ENCODE measurements at regions not wholly inside any gene's neighbourhood (a gene's known extent, or its start where the extent isn't known, plus 50 kb on each side); places are given as distances from the start of the nearest gene placed in this dataset.

GRCh38 chr10:6938384-6938783 lies 358.3 kb upstream of the PRKCQ start:
- Histone ChIP-seq H3K9me3 (replicated peaks; ENCODE audit: control insufficient read depth, insufficient read depth, low read length) (no peaks in the 10 kb centered on the region), H3K36me3 (ENCODE audit: control insufficient read depth in 2 of 2, extremely low read depth in 1 of 2, insufficient read depth in 2 of 2, low read length in 2 of 2) (no peaks in the 10 kb centered on the region), H3K4me2 (ENCODE audit: insufficient read depth, low read length) (no peak overlapping the region), H3K9me1 (replicated peaks; ENCODE audit: control insufficient read depth, extremely low read depth, insufficient read depth, low read length) (no peaks in the 10 kb centered on the region), H4K20me1 (replicated peaks; ENCODE audit: control insufficient read depth, extremely low read depth, insufficient read depth, low read length) (no peaks in the 10 kb centered on the region), H3K79me2 (ENCODE audit: control insufficient read depth, insufficient read depth, low read length) (no peaks in the 10 kb centered on the region), H3K4me3 (replicated peaks in 1 of 3; ENCODE audit: insufficient read depth in 1 of 3, low read depth in 1 of 3, low read length in 3 of 3) (no peak overlapping the region), H2AFZ (ENCODE audit: low read depth, low read length) (no peak overlapping the region), H3K9ac (replicated peaks; ENCODE audit: extremely low read depth, insufficient read depth, low read length) (no peak overlapping the region), H3K27me3 (ENCODE audit: control insufficient read depth in 2 of 2, insufficient read depth in 2 of 2, low read length in 2 of 2) (no peaks in the 10 kb centered on the region), H3K27ac (ENCODE audit: insufficient read depth, low read depth, low read length) (no peak overlapping the region), H3K4me1 (ENCODE audit: control insufficient read depth, extremely low read depth, insufficient read depth, low read length) (no peaks in the 10 kb centered on the region)
- FAIRE-seq (no peak), DNase-seq (ENCODE audit: low read depth, low spot score) (no peak)
- TF ChIP-seq POLR2AphosphoS5 (IDR thresholded peaks at IDR 0.05; ENCODE audit: insufficient read depth, low read depth, low read length) (no peak), GATA2 (IDR thresholded peaks at IDR 0.05; ENCODE audit: insufficient read depth, insufficient read length, low read depth, low read length) (no peak), CTCF (IDR thresholded peaks at IDR 0.05; ENCODE audit: extremely low read depth in 1 of 2, insufficient read depth in 1 of 2, low read depth in 1 of 2, low read length in 2 of 2) (no peak), MAX (IDR thresholded peaks at IDR 0.05; ENCODE audit: insufficient read depth, insufficient read length) (no peak)
- dilution Hi-C loops (cut with MboI; ENCODE audit: extremely low pct_ligation_motif_present, low sequenced_read_pairs) = no loop called here
- ChIA-PET POLR2A (no interaction called here), CTCF (no interaction called here)
- BruUV-seq (replicated peaks) = no TSS peak
- intact Hi-C loops (cut with micrococcal nuclease) = no loop called here

- H3K9me1 ChIP-seq (replicated peaks; ENCODE audit: control insufficient read depth, extremely low read depth, insufficient read depth, low read length) = no peaks in the 10 kb centered on the region
- H3K27ac ChIP-seq (ENCODE audit: insufficient read depth, low read depth, low read length) = no peak overlapping the region
- POLR2A ChIA-PET = no interaction called here
- CTCF ChIA-PET = interaction anchor here (0.6 kb wide), 1 partner anchor 17 kb away, joined by 3 read pairs; no protein-coding TSS in a partner anchor
- no peak overlapping the region for H2AFZ ChIP-seq (ENCODE audit: low read depth, low read length)
- dilution Hi-C loops (cut with MboI; ENCODE audit: extremely low pct_ligation_motif_present, low sequenced_read_pairs) = no loop called here
- no peaks in the 10 kb centered on the region for H3K4me1 ChIP-seq (ENCODE audit: control insufficient read depth, extremely low read depth, insufficient read depth, low read length)
- no peak overlapping the region for H3K4me3 ChIP-seq (replicated peaks in 1 of 3; ENCODE audit: insufficient read depth in 1 of 3, low read depth in 1 of 3, low read length in 3 of 3)
- no peaks in the 10 kb centered on the region for H3K79me2 ChIP-seq (ENCODE audit: control insufficient read depth, insufficient read depth, low read length)
- TF ChIP-seq POLR2A (IDR thresholded peaks at IDR 0.05; ENCODE audit: low read depth, low read length) = no peak
- TF ChIP-seq FOS (IDR thresholded peaks at IDR 0.05; ENCODE audit: borderline replicate concordance, insufficient read depth, low read length) = no peak
- TF ChIP-seq MYC (IDR thresholded peaks at IDR 0.05; ENCODE audit: low read depth, low read length) = no peak
- TF ChIP-seq EZH2 (IDR thresholded peaks at IDR 0.05; ENCODE audit: borderline replicate concordance, low read depth, low read length, severe bottlenecking) = no peak
- TF ChIP-seq MAX (IDR thresholded peaks at IDR 0.05; ENCODE audit: insufficient read depth, insufficient read length) = no peak
- TF ChIP-seq JUN (IDR thresholded peaks at IDR 0.05; ENCODE audit: borderline replicate concordance, insufficient read depth, insufficient read length, low read depth) = no peak
- no peak for TF ChIP-seq CTCF (IDR thresholded peaks at IDR 0.05; ENCODE audit: extremely low read depth in 1 of 2, insufficient read depth in 1 of 2, low read depth in 1 of 2, low read length in 2 of 2)
- TF ChIP-seq POLR2AphosphoS5 (IDR thresholded peaks at IDR 0.05; ENCODE audit: insufficient read depth, low read depth, low read length) = no peak
- no peak for TF ChIP-seq GATA2 (IDR thresholded peaks at IDR 0.05; ENCODE audit: insufficient read depth, insufficient read length, low read depth, low read length)
- H3K9ac ChIP-seq (replicated peaks; ENCODE audit: extremely low read depth, insufficient read depth, low read length) = no peak overlapping the region
- H3K4me2 ChIP-seq (ENCODE audit: insufficient read depth, low read length) = no peak overlapping the region
- H4K20me1 ChIP-seq (replicated peaks; ENCODE audit: control insufficient read depth, extremely low read depth, insufficient read depth, low read length) = no peaks in the 10 kb centered on the region
- H3K27me3 ChIP-seq (ENCODE audit: control insufficient read depth in 2 of 2, insufficient read depth in 2 of 2, low read length in 2 of 2) = no peaks in the 10 kb centered on the region
- no TSS peak for BruUV-seq (replicated peaks)
- H3K9me3 ChIP-seq (replicated peaks; ENCODE audit: control insufficient read depth, insufficient read depth, low read length) = no peaks in the 10 kb centered on the region
- DNase-seq (ENCODE audit: low read depth, low spot score) = no peak
- intact Hi-C loops (cut with micrococcal nuclease) = no loop called here
- no peak for FAIRE-seq
- no peaks in the 10 kb centered on the region for H3K36me3 ChIP-seq (ENCODE audit: control insufficient read depth in 2 of 2, extremely low read depth in 1 of 2, insufficient read depth in 2 of 2, low read length in 2 of 2)
Measured at GRCh38 chr10:6936931-6937330, 356.9 kb upstream of the PRKCQ start.
